Panc1 (cell line): ENCODE measurements at regions not wholly inside any gene's neighbourhood (a gene's known extent, or its start where the extent isn't known, plus 50 kb on each side); places are given as distances from the start of the nearest gene placed in this dataset. TPM values are rescaled to one million over a fixed set of nuclear protein-coding genes. Genes with fewer than 3 reads are reported as not detected.
A peak's percentile ranks its signal among the peaks of the same experiment; 100 is the strongest.

Experiments used
- ATAC-seq: fragments of 200-7000 bp; cut with Tn5 transposase; 2 replicates; pipeline ENCODE4 v1.9.1; 2020; ENCODE audit warnings: mild to moderate bottlenecking, moderate library complexity
- BruUV-seq: library from RNA; stranded (reverse); fragments of 400-500 nt; replicated peaks from 2 replicates; lab custom pipeline; 2021; lab: Mats Ljungman, UMichigan
- CTCF ChIA-PET: fragments of 300-600 bp; sonication (Branson Sonifier 250); formaldehyde crosslinking; loops from one replicate; lab custom pipeline; 2022; ENCODE audit warnings: antibody characterized with exemption; lab: Charles Lee
- POLR2A ChIA-PET: fragments of 300-600 bp; sonication (Branson Sonifier 250); formaldehyde crosslinking; loops from one replicate; lab custom pipeline; 2022; ENCODE audit warnings: antibody characterized with exemption; lab: Charles Lee
- DNase-seq: peaks from one replicate; pipeline ENCODE4 v3.0.0-alpha.2; 2010; ENCODE audit warnings: low read depth, low spot score
- H3K27ac ChIP-seq: 2 replicates; pipeline ENCODE4 v1.5.1; 2011; ENCODE audit warnings: mild to moderate bottlenecking, low read length, inconsistent platforms
- H3K27me3 ChIP-seq: fragments of 200-500 bp; sonication (Bioruptor generic); 2 replicates; pipeline ENCODE4 v1.6.0; 2014; ENCODE audit warnings: low read length, inconsistent platforms; ENCODE audit not compliant: control insufficient read depth, insufficient read depth
- H3K36me3 ChIP-seq: fragments of 200-500 bp; sonication (Bioruptor generic); 2 replicates; pipeline ENCODE4 v1.5.1; 2014; ENCODE audit warnings: inconsistent platforms, mild to moderate bottlenecking, low read length, moderate library complexity; ENCODE audit not compliant: control insufficient read depth, insufficient read depth
- H3K4me1 ChIP-seq: 2 replicates; pipeline ENCODE4 v1.5.1; 2011; ENCODE audit warnings: inconsistent platforms, mild to moderate bottlenecking, low read length, moderate library complexity; ENCODE audit not compliant: control insufficient read depth, insufficient read depth
- H3K4me3 ChIP-seq, 2 experiments: 2 replicates each; pipeline ENCODE4 v1.5.1; 2011 to 2012; ENCODE audit warnings: low read depth in 2 of 2, low read length in 2 of 2, mild to moderate bottlenecking in 2 of 2, inconsistent platforms in 1 of 2, moderate library complexity in 1 of 2
- H3K9me3 ChIP-seq: fragments of 200-500 bp; sonication (Bioruptor generic); 2 replicates; pipeline ENCODE4 v1.5.1; 2014; ENCODE audit warnings: low read depth, mild to moderate bottlenecking, inconsistent platforms, low read length, moderate library complexity; ENCODE audit not compliant: control insufficient read depth, insufficient read depth
- POLR2AphosphoS5 ChIP-seq: IDR thresholded peaks from 2 replicates; pipeline ENCODE4 v1.6.1; 2012; ENCODE audit warnings: mild to moderate bottlenecking, low read depth, low read length, moderate library complexity
- REST ChIP-seq, 2 experiments: IDR thresholded peaks; 2 replicates each; pipeline ENCODE4 v1.6.1; 2011 to 2012; ENCODE audit warnings: low read depth in 2 of 2, control low read depth in 1 of 2, low read length in 1 of 2, mild to moderate bottlenecking in 1 of 2, moderate library complexity in 1 of 2; ENCODE audit not compliant: insufficient read depth in 1 of 2
- SIN3A ChIP-seq: IDR thresholded peaks from 2 replicates; pipeline ENCODE4 v1.6.1; 2012; ENCODE audit warnings: low read depth, mild to moderate bottlenecking, low read length, moderate library complexity, borderline replicate concordance; ENCODE audit not compliant: insufficient read depth
- TCF7L2 ChIP-seq: IDR thresholded peaks from 2 replicates; pipeline ENCODE4 v1.6.1; 2011; ENCODE audit warnings: mild to moderate bottlenecking, low read depth, low read length, inconsistent platforms
- in situ Hi-C: cut with HindIII; loops from 2 replicates; pipeline ENCODE4 v1.10.0; 2016; ENCODE audit warnings: low sequenced_read_pairs, low pct_unique_long_range_greater_than_20kb
- intact Hi-C: fragments of 100-400 bp; cut with micrococcal nuclease; formaldehyde crosslinking; loops from one replicate; pipeline ENCODE4 v1.10.0; 2022; ENCODE audit not compliant: unreplicated experiment
- microRNA-seq: library from miRNA; unstranded; fragments of <30 nt; microRNA quantifications from one replicate; pipeline ENCODE4 v1.1.0, GENCODE V29; 2020; ENCODE audit not compliant: unreplicated experiment
- TF ChIP-seq, protein P1 (sequence below): fragments of 450-650 bp; IDR thresholded peaks from 2 replicates; pipeline ENCODE4 v1.5.1; 2017; ENCODE audit warnings: mild to moderate bottlenecking

- no peaks in the 10 kb centered on the region for H3K4me1 ChIP-seq
- no peak overlapping the region for H3K4me3 ChIP-seq
- H3K27ac ChIP-seq = no peak overlapping the region
- no peak for TF ChIP-seq SIN3A
- TF ChIP-seq, protein P1, sequence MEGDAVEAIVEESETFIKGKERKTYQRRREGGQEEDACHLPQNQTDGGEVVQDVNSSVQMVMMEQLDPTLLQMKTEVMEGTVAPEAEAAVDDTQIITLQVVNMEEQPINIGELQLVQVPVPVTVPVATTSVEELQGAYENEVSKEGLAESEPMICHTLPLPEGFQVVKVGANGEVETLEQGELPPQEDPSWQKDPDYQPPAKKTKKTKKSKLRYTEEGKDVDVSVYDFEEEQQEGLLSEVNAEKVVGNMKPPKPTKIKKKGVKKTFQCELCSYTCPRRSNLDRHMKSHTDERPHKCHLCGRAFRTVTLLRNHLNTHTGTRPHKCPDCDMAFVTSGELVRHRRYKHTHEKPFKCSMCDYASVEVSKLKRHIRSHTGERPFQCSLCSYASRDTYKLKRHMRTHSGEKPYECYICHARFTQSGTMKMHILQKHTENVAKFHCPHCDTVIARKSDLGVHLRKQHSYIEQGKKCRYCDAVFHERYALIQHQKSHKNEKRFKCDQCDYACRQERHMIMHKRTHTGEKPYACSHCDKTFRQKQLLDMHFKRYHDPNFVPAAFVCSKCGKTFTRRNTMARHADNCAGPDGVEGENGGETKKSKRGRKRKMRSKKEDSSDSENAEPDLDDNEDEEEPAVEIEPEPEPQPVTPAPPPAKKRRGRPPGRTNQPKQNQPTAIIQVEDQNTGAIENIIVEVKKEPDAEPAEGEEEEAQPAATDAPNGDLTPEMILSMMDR = peak; percentile 80
- no peaks in the 10 kb centered on the region for H3K27me3 ChIP-seq
- no TSS peak for BruUV-seq
- H3K9me3 ChIP-seq = no peaks in the 10 kb centered on the region
- CTCF ChIA-PET = no interaction called here
- POLR2A ChIA-PET = no interaction called here
- peak; percentile 81 for ATAC-seq
- H3K36me3 ChIP-seq = no peaks in the 10 kb centered on the region
- intact Hi-C loops (no loop called here), in situ Hi-C loops (no loop called here)
- peak; percentile 18 for DNase-seq
Measured at GRCh38 chr13:99617474-99618255, 116.4 kb downstream of the TM9SF2 start.

DNA sequence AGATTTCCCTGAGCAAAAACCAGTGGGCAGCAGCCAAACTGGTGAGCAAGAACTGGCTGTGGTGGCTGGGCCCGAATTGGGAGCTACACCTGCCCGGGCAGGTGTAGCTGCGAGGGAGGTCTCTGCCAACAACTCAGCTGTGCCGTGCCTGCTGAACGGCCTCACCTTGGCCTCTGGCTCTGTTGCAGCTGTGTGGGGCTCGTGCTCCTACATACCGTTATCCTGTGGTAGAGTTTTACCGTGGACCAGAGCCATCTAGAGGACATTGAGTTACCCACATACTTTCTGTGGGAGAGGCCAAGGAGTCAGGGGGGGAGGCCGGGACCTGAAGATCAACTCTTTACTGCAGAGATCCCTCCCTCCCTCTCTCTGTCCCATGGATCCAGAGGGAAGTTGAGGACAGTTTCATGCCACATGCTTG is 113.2 kb downstream of the TM9SF2 start:
- POLR2A ChIA-PET = no interaction called here
- BruUV-seq = no TSS peak
- peak; percentile 70 for ATAC-seq
- in situ Hi-C loops (no loop called here), intact Hi-C loops (no loop called here)
- H3K9me3 ChIP-seq = no peaks in the 10 kb centered on the region
- TF ChIP-seq POLR2AphosphoS5 = no peak
- TF ChIP-seq, protein P1 = peak; percentile 33; the same call in 1 of the 2 replicates
- no peak for TF ChIP-seq TCF7L2
- no peak for TF ChIP-seq SIN3A
- TF ChIP-seq REST (IDR thresholded peaks at IDR 0.05; ENCODE audit: insufficient read depth in 1 of 2, low read depth in 2 of 2, low read length in 1 of 2) = no peak
- CTCF ChIA-PET = no interaction called here
- no peak for DNase-seq
- H3K4me1 ChIP-seq = peaks cover 7% of the 10 kb centered on the region; the same call in 1 of the 2 replicates
- H3K36me3 ChIP-seq = no peaks in the 10 kb centered on the region
- no peak overlapping the region for H3K27ac ChIP-seq
- no peaks in the 10 kb centered on the region for H3K27me3 ChIP-seq
- H3K4me3 ChIP-seq = no peak overlapping the region

Small RNAs in the stretch of these regions (microRNA-seq; reads per million reads assigned to microRNA genes)
- gene MIR4306 = not detected
